ENCODE measurements at regions not wholly inside any gene's neighbourhood (a gene's known extent, or its start where the extent isn't known, plus 50 kb on each side); places are given as distances from the start of the nearest gene placed in this dataset.

DNA sequence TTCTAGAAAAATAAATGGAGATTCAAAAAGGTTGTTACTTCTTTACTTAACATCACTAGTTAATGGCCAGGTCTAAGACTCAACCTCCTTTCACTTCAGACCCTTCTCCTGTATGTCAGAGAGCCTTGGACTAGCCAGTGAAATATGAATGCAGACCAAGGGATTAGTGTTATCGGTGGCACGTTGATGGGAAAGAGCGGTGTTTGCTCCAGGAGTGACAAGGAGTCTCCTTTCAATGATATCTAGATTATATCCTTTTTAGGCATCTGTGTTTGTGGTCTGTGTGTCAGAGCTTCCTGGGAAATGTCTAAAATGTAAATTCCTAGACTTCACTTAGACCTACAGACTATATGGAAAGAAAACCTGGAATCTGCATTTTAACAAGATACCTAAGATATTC, 658.0 kb upstream of the KCNMB2 start:
- ATAC-seq = no peak
- TF ChIP-seq, protein P1, sequence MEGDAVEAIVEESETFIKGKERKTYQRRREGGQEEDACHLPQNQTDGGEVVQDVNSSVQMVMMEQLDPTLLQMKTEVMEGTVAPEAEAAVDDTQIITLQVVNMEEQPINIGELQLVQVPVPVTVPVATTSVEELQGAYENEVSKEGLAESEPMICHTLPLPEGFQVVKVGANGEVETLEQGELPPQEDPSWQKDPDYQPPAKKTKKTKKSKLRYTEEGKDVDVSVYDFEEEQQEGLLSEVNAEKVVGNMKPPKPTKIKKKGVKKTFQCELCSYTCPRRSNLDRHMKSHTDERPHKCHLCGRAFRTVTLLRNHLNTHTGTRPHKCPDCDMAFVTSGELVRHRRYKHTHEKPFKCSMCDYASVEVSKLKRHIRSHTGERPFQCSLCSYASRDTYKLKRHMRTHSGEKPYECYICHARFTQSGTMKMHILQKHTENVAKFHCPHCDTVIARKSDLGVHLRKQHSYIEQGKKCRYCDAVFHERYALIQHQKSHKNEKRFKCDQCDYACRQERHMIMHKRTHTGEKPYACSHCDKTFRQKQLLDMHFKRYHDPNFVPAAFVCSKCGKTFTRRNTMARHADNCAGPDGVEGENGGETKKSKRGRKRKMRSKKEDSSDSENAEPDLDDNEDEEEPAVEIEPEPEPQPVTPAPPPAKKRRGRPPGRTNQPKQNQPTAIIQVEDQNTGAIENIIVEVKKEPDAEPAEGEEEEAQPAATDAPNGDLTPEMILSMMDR (IDR thresholded peaks at IDR 0.05) = no peak
- Histone ChIP-seq H3K27me3 (no peaks in the 10 kb centered on the region), H3K27ac (no peak overlapping the region), H3K4me1 (no peaks in the 10 kb centered on the region), H3K4me3 (no peak overlapping the region), H3K36me3 (no peaks in the 10 kb centered on the region), H3K9me3 (no peaks in the 10 kb centered on the region)
- no peak for DNase-seq
- intact Hi-C loops (cut with DNase I) = no loop called here
- 75 to 80% methylated on average over 3 of the region's 3 CpGs for WGBS, 2 donors
- no peak for FAIRE-seq

DNA sequence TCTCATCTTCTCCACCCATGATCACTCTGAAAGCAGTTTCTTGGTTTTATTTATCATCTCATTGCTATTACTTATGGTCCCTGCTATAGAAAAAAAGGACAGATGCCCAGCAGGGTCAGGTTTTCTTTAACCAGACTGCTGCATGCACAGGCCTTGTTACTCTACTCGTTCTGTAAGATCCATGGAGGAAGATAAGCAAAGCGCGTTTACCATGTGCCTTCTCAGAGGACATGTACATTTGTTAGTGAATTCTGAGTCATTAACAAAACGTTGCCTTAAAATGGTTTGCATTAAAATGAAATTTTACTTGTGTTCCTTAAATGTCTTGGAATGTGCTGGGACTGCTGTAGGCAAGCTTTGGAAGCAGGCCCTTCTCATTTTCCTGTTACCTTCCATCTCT, 657.3 kb upstream of the KCNMB2 start:
- DNase-seq (no peak), ATAC-seq (no peak), FAIRE-seq (no peak)
- TF ChIP-seq, protein P1 (IDR thresholded peaks at IDR 0.05) = no peak
- no peaks in the 10 kb centered on the region for H3K36me3 ChIP-seq
- H3K27me3 ChIP-seq = no peaks in the 10 kb centered on the region
- no peaks in the 10 kb centered on the region for H3K4me1 ChIP-seq
- H3K4me3 ChIP-seq = no peak overlapping the region
- WGBS, 2 donors = 66 to 77% methylated on average over 4 of the region's 4 CpGs
- H3K27ac ChIP-seq = no peak overlapping the region
- intact Hi-C loops (cut with DNase I) = no loop called here
- no peaks in the 10 kb centered on the region for H3K9me3 ChIP-seq

DNA sequence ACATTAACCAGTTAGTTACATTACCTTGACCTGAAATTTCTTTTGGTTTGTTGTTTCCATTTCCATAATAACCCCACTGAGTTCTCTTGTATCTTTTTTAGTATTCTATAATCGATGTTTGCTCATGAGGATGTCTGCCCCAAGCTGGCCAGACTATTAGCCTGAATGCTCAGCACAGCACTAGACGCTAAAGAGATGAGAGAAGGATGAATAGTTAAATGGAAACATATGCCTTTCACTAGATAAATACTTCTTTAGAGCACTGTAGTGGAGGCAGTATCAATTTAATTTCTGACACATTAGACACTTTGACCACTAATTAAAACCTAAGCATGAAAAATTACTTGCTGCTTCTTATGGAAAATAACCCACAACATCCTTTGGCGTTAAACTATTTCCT, 654.9 kb upstream of the KCNMB2 start:
- H3K27me3 ChIP-seq = no peaks in the 10 kb centered on the region
- H3K36me3 ChIP-seq = no peaks in the 10 kb centered on the region
- no peaks in the 10 kb centered on the region for H3K9me3 ChIP-seq
- no peaks in the 10 kb centered on the region for H3K4me1 ChIP-seq
- TF ChIP-seq, protein P1 (IDR thresholded peaks at IDR 0.05) = no peak
- no peak overlapping the region for H3K4me3 ChIP-seq
- FAIRE-seq = no peak
- no peak for ATAC-seq
- DNase-seq = no peak
- no peak overlapping the region for H3K27ac ChIP-seq
- intact Hi-C loops (cut with DNase I) = no loop called here
- 65 to 71% methylated on average over 3 of the region's 3 CpGs for WGBS, 2 donors

DNA sequence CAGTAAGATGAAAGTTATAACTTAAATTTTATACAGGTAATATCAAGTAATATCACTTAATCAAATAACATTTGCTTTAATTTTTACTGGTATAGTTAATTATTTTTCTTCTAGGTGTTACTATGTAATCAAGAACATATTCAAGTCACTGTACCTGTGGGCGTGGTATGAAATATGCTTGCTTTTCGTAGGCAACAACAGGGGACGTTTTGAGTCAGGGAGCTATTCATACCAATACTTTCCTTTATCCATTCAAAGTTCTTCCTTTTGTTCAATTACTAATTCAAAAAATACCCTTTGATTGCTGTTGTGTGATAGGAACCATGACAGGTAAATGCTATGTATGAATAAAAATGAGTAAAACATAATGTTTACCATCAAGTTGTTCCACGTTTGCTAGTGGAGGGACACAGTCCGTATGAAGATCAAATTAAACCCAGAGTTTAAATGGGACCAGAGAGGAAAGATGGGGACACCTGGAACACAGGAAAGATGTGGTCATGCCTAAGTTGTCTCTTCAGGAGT, 654.0 kb upstream of the KCNMB2 start:
- intact Hi-C loops (cut with DNase I) = no loop called here
- Histone ChIP-seq H3K27me3 (no peaks in the 10 kb centered on the region), H3K4me1 (no peaks in the 10 kb centered on the region), H3K4me3 (no peak overlapping the region), H3K9me3 (no peaks in the 10 kb centered on the region), H3K36me3 (no peaks in the 10 kb centered on the region), H3K27ac (no peak overlapping the region)
- WGBS, 2 donors = 76 to 86% methylated on average over 5 of the region's 5 CpGs
- no peak for FAIRE-seq
- TF ChIP-seq, protein P1 (IDR thresholded peaks at IDR 0.05) = no peak
- DNase-seq = no peak
- no peak for ATAC-seq

DNA sequence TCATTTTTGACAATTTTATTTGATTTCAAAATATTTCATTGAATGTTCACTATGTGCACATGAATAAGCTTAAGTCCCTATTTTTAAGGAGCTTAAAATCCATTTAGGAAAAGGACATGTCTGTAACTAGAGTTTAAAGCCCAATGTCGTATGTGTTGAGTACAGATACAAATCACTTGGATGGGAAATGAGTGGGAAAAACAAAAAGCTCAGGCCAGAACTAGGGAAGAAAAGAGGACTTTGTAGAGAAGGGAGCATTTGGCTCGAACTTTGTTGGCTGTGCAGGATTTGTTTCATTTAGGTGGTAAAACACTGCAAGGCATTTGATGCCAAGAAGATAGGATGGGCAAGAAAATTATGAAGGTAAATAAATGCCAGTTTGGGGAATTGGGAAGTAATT, 653.1 kb upstream of the KCNMB2 start:
- intact Hi-C loops (cut with DNase I) = no loop called here
- no peak for DNase-seq
- Histone ChIP-seq H3K9me3 (no peaks in the 10 kb centered on the region), H3K4me1 (no peaks in the 10 kb centered on the region), H3K27ac (no peak overlapping the region), H3K27me3 (no peaks in the 10 kb centered on the region), H3K4me3 (no peak overlapping the region), H3K36me3 (no peaks in the 10 kb centered on the region)
- TF ChIP-seq, protein P1 (IDR thresholded peaks at IDR 0.05) = no peak
- no peak for ATAC-seq
- 38 to 44% methylated on average over 2 of the region's 2 CpGs for WGBS, 2 donors
- FAIRE-seq = no peak

Measured in pancreas (tissue), 10 donors.